GM10266 (cell line): ENCODE measurements at regions not wholly inside any gene's neighbourhood (a gene's known extent, or its start where the extent isn't known, plus 50 kb on each side); places are given as distances from the start of the nearest gene placed in this dataset.

Source experiments
- DNase-seq: peaks from one replicate; pipeline ENCODE4 v3.0.0; 2012; ENCODE audit errors: extremely low spot score
- TF ChIP-seq, protein P1 (sequence below): IDR thresholded peaks from 2 replicates; pipeline ENCODE4 v1.5.1; 2012; ENCODE audit warnings: mild to moderate bottlenecking, low read depth; ENCODE audit not compliant: control insufficient read depth, insufficient read depth; ENCODE audit errors: missing control alignments

GRCh38 chr3:82005266-82005665 is 243.8 kb upstream of the GBE1 start:
- TF ChIP-seq, protein P1, sequence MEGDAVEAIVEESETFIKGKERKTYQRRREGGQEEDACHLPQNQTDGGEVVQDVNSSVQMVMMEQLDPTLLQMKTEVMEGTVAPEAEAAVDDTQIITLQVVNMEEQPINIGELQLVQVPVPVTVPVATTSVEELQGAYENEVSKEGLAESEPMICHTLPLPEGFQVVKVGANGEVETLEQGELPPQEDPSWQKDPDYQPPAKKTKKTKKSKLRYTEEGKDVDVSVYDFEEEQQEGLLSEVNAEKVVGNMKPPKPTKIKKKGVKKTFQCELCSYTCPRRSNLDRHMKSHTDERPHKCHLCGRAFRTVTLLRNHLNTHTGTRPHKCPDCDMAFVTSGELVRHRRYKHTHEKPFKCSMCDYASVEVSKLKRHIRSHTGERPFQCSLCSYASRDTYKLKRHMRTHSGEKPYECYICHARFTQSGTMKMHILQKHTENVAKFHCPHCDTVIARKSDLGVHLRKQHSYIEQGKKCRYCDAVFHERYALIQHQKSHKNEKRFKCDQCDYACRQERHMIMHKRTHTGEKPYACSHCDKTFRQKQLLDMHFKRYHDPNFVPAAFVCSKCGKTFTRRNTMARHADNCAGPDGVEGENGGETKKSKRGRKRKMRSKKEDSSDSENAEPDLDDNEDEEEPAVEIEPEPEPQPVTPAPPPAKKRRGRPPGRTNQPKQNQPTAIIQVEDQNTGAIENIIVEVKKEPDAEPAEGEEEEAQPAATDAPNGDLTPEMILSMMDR, result no peak
- DNase-seq, result no peak

DNA sequence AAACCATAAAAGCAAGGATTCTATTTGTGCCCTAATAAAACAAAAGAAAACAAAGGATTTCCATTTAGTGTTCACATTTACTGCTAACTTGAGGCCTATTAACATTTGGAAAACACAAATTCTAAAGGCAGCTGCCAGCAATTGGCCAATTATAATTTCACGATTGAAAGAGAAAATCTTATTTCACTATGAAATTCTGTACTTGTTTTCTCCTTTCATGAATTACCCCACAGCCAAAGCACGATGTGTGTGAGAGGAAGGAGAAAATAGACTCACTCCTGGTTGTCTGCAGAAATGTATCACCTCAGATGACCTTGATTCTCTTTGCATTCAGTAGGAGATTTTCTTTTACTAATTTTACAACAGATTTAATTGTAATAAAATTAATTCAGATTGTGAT is 242.8 kb upstream of the GBE1 start:
- TF ChIP-seq, protein P1, result no peak
- DNase-seq, result no peak

DNA sequence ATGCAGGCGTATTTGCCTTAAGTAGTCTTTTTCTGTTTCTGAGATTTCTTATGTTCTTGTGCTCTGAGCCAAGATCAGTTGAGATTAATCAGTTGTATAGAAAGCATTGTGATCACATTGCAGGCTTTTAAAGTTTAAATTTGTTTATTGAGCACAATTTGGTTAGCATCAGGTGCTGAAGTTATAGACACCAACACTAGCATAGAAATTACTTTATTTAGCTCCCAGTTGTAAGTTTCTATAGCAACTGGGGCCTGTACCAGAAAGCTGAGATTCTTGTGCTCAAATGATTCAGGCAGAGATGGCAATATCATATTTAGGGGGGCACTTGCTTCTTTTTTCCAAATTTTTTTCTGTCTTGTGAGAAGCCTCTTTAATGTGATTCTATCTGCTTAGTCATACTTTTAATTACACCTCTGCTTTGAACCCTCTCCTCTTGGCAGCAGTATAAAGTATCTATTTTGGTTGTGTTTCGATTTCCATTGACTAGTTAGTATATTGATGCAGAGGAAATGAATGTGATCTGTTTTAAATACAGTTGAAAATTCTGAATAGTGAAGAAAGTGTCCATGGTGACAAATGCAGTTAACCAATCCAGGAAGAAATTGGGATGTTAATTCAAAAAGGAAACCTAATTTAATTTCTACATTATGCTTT is 241.7 kb upstream of the GBE1 start:
- no peak for DNase-seq
- TF ChIP-seq, protein P1, result no peak

- no peak for DNase-seq
- TF ChIP-seq, protein P1, result no peak
These were observed 241.0 kb upstream of the GBE1 start for GRCh38 chr3:82002491-82002890.

DNA sequence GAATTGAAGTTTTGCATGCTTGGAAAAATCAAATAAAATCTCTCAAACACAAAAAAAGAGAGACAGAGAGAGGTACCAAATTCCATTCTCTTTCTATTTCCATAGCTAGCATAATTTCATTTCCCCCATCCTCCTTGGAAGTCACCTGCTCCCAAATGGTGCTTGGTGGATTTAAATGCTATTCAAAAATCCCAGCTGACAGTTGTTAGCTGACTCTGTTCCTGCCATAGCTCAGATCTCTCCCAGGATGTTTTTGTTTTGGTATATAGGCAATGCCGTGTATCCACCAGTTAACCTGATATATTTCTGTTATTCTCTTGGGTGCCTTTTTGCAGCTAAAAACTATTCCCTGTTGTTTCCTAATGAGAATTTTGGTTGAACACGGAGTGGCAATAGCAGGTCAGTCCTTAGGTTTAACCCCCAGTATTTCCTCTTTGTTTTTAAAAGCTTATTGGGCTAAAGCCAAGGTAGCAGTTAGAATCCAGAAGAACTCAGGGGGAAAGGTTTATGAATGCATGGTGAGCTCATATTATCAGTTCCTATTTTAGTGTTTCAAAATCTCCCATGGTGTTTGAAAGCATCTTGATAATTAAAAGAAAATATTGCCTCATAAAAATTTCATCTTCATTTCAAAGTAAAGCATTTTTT is 240.0 kb upstream of the GBE1 start:
- TF ChIP-seq, protein P1, result no peak
- no peak for DNase-seq

DNA sequence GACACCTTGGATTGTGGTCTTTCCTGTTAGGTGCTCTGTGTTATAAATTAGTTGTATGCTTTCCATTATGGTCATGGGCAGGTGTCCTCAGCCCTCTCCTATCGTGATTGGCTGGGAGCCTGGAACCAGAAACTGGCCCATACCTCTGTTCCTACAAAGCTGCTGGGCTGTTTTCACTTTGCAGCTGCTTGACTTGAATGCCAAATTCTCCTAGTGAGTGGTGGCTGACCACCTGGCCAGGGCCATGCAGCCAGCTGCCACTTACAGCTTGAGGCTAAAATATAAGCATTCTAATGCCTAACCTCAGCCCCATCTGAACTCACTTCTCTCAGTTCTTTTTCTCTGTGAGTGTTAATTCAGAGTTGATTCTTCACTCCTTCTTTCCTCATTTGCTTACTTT is 239.3 kb upstream of the GBE1 start:
- TF ChIP-seq, protein P1, result no peak
- DNase-seq, result no peak

GRCh38 chr3:82000350-82000749 is 238.9 kb upstream of the GBE1 start:
- DNase-seq, result no peak
- TF ChIP-seq, protein P1, result no peak
